ENCODE measurements at regions not wholly inside any gene's neighbourhood (a gene's known extent, or its start where the extent isn't known, plus 50 kb on each side); places are given as distances from the start of the nearest gene placed in this dataset.

DNA sequence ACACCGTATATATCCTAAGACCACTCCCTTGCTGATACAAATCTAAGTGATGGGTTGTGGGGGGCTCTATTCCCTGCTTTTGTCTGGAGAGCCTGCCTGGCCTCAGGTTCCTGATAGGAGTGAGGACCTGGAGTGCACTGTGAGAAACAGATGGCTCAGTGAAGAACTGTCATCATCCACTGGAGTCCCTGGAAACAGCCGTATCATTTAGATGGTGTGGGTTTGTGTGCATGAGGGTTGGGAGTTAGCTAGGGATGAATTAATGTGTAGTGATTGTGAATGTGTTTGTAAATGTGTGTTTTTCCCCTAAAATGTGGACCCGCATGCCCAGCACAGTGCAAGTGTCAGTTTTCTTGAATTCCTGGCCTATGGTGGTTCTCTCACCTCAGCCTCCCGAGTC is 111.6 kb downstream of the CRYBB2 start:
- TF ChIP-seq POLR2A (IDR thresholded peaks at IDR 0.05; ENCODE audit: low read depth, low read length) (no peak), EZH2 (IDR thresholded peaks at IDR 0.05; ENCODE audit: borderline replicate concordance, low read depth, low read length, severe bottlenecking) (no peak), GATA2 (IDR thresholded peaks at IDR 0.05; ENCODE audit: insufficient read depth, insufficient read length, low read depth, low read length) (no peak), MYC (IDR thresholded peaks at IDR 0.05; ENCODE audit: low read depth, low read length) (no peak), POLR2AphosphoS5 (IDR thresholded peaks at IDR 0.05; ENCODE audit: insufficient read depth, low read depth, low read length) (no peak), FOS (IDR thresholded peaks at IDR 0.05; ENCODE audit: borderline replicate concordance, insufficient read depth, low read length) (no peak), JUN (IDR thresholded peaks at IDR 0.05; ENCODE audit: borderline replicate concordance, insufficient read depth, insufficient read length, low read depth) (no peak)
- TF ChIP-seq, protein P1, sequence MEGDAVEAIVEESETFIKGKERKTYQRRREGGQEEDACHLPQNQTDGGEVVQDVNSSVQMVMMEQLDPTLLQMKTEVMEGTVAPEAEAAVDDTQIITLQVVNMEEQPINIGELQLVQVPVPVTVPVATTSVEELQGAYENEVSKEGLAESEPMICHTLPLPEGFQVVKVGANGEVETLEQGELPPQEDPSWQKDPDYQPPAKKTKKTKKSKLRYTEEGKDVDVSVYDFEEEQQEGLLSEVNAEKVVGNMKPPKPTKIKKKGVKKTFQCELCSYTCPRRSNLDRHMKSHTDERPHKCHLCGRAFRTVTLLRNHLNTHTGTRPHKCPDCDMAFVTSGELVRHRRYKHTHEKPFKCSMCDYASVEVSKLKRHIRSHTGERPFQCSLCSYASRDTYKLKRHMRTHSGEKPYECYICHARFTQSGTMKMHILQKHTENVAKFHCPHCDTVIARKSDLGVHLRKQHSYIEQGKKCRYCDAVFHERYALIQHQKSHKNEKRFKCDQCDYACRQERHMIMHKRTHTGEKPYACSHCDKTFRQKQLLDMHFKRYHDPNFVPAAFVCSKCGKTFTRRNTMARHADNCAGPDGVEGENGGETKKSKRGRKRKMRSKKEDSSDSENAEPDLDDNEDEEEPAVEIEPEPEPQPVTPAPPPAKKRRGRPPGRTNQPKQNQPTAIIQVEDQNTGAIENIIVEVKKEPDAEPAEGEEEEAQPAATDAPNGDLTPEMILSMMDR (IDR thresholded peaks at IDR 0.05; ENCODE audit: extremely low read depth in 1 of 2, insufficient read depth in 1 of 2, low read depth in 1 of 2, low read length in 2 of 2): no peak
- TF ChIP-seq, protein P2, sequence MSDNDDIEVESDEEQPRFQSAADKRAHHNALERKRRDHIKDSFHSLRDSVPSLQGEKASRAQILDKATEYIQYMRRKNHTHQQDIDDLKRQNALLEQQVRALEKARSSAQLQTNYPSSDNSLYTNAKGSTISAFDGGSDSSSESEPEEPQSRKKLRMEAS (IDR thresholded peaks at IDR 0.05; ENCODE audit: insufficient read depth, insufficient read length): no peak
